Astrocyte (in vitro differentiated cells and primary cell): ENCODE measurements at regions not wholly inside any gene's neighbourhood (a gene's known extent, or its start where the extent isn't known, plus 50 kb on each side); places are given as distances from the start of the nearest gene placed in this dataset.

Source experiments
- EZH2 ChIP-seq: IDR thresholded peaks from 2 replicates; pipeline ENCODE4 v1.6.1; 2012; ENCODE audit warnings: mild to moderate bottlenecking, low read length, inconsistent platforms; ENCODE audit not compliant: insufficient read depth
- TF ChIP-seq, protein P1 (sequence below): IDR thresholded peaks from 2 replicates; pipeline ENCODE4 v1.5.1; 2011; ENCODE audit warnings: low read depth, mild to moderate bottlenecking, inconsistent platforms, low read length, moderate library complexity; ENCODE audit not compliant: insufficient read depth

DNA sequence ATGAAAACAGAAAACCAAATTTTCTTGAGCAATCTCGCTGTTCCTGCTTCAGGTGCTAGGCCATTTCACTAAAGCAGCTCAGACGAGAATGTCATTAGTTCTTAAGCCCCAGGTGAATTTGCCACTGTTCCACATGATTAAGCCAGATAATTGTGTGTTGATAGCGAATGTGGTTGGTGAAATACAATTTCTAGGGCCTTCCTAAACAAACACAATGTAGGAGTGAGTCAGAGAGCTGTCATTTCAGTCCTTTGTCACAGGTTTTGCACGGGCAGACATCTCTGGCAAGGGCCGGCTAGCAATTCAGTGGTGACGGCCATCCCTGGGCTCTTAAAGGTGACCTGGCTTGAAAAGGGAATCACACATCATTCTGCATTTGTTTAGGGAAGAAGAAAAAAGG lies 170.7 kb downstream of the TMEM182 start:
- TF ChIP-seq, protein P1, sequence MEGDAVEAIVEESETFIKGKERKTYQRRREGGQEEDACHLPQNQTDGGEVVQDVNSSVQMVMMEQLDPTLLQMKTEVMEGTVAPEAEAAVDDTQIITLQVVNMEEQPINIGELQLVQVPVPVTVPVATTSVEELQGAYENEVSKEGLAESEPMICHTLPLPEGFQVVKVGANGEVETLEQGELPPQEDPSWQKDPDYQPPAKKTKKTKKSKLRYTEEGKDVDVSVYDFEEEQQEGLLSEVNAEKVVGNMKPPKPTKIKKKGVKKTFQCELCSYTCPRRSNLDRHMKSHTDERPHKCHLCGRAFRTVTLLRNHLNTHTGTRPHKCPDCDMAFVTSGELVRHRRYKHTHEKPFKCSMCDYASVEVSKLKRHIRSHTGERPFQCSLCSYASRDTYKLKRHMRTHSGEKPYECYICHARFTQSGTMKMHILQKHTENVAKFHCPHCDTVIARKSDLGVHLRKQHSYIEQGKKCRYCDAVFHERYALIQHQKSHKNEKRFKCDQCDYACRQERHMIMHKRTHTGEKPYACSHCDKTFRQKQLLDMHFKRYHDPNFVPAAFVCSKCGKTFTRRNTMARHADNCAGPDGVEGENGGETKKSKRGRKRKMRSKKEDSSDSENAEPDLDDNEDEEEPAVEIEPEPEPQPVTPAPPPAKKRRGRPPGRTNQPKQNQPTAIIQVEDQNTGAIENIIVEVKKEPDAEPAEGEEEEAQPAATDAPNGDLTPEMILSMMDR = no peak
- no peak for TF ChIP-seq EZH2
